ENCODE measurements at regions not wholly inside any gene's neighbourhood (a gene's known extent, or its start where the extent isn't known, plus 50 kb on each side); places are given as distances from the start of the nearest gene placed in this dataset.

DNA sequence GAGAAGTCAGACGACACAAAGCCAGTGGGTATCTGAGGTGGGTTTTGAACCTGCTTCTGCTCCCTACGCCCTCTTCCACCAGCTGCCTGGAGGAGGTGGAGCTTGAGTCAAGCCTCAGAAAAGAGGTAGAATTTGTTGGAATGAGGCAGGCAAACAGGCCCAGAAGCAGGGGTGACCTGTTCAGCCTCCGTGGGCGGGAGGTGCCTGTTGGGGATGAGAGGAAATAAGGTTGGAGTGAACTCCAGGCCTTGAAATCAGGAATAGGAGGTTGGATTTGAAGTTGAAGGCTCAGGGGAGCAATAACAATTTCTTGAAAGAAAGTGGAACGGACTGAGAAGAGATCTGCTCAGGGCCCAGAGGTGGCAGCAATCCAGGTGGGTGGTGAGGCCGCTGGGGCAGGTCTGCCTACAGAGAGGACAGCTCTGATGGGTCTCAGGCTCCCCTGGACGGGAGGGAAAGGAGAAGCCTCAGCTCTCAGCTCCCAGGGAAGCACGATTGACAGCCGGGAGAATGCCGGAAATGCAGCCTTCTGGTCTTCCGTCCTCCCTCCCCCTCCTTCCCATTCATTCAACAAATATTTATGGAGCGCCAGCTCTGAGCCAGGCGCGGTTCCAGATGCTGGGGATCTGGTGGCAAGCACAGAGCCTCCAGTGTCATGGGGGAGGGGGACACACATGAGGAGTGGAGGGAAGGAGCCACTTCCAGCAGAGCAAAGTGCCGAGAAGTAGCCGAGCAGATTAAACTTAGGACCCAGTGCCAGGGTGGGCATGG, 61.9 kb upstream of the CIBAR2 start:
- no peak for DNase-seq (ENCODE audit: low read depth in 3 of 3)

DNA sequence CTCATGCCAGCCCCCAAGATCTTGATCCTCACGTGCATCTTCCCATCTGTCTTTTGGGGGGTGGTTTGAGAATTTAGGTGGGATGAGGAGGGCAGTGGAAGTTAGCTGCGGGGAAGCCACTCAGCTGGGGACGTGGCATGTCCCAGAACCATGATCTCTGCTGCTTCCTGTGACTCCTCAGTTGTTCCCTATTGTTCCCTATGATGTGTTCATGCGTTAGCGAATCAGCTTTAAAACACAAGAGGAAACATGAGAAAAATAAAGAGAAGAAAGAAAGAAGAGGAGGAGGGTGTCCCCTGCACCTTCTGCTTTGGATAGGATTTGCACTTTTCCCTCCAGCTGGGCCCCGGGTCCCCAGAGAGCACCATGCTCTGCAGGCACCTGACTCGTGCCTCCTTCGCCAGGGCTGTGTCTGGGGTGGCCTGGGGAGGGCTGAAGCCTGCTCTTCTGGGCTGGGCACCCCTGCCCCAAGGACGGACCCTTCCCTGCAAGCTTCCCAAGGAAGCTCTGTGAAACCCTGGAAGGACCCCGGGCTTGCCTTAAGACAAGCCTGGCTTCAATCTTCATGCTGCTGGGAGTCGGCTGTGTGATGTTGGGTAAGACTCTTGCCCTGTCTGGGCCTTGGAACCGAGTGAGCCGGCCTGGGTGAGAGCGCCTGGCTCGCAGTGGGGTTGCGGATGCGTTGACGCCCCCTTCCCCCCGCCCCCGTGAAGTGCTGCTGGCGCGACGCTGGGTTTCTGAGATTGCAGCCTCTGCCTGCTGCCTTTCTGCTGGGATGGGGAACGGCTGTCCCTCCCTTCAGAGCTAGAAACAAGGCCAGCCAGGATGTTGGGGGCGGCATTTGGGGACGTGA, 62.8 kb upstream of the CIBAR2 start:
- DNase-seq (ENCODE audit: low read depth in 3 of 3): no peak

DNA sequence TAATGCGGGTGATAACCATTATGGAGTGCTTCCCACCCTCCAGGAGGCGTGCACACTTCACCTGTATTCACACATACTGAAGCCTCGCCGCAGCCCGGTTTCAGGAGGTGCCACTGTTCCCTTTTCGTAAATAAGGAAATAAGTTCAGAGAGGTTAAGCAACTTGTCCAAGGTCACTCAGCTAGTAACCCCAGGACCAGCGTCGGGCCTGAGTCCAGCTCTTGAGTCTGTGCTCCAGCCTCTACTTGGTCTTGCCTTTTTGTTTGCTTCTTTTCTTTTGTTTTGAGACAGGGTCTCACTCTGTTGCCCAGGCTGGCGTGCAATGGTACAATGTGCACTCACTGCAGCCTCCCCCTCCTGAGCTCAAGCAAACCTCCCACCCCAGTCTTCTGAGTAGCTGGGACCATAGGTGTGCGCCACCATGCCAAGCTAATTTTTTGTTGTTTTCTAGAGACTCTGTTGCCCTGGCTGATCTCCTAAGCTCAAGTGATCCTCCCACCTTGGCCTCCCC, 63.5 kb upstream of the CIBAR2 start:
- no peak for DNase-seq (ENCODE audit: low read depth in 3 of 3)

DNA sequence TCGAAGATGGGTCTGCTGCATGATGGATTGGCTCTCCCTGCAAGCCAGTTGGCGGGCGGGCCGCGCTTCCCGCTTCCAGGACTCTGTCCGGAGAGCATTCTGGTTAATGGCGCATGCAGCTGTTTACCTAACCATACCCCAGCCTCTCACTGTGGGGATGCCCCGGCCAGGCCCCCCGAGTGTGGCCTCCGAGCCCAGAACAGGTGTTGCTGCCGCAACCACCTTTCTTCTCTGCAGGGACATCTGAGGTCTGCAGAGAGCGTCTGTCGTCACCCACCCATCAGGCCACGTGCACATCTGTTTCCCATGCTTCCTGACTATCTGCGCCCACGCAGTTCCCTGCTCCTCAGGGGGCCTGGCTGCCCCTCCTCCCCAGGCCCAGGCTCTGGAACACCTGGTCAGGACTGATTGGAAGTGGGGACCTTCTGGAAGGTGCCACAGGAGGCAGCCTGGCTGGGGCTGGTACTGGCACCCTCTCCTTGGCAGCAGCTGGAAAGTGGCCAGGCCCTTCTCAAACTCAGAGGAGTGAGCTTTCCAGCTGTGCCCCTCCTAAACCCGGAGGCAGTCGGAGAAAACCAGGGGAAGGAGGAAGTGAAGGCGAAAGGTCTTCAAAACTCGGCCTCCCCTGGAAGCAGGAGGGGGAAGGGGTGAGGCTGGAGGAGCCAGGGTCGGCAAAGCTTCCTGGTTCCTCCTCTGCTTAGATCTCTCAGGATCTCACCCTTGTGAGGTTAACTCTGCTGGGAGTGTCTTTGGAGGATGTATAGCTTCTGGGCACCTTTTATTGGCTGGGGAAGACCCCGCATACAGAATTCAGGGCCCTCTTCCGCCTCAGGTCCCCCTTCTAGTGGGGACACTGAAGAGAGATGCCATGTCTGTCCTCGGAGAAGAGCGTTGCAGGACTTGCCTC, 64.5 kb upstream of the CIBAR2 start:
- DNase-seq (ENCODE audit: low read depth in 3 of 3): no peak

DNA sequence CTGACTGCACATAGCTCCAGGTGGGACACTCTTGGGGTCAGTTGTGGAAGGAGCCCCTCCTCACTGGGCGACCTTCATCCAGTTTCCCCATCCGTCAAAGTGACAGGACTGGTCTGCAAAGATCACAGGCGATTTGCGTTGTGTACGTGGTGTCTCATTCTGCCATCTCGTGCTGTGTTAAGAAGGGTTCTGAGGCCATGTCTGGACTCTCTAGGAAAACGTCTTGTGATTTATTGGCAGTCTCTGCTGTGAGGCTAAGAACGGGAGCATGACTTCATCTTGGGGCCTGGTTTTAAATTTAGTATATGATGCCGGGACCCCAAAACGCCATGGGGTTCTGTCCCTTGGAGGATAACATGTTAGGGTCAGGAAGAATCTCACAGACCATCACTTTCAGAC, 65.2 kb upstream of the CIBAR2 start:
- DNase-seq (ENCODE audit: low read depth in 3 of 3): no peak

DNA sequence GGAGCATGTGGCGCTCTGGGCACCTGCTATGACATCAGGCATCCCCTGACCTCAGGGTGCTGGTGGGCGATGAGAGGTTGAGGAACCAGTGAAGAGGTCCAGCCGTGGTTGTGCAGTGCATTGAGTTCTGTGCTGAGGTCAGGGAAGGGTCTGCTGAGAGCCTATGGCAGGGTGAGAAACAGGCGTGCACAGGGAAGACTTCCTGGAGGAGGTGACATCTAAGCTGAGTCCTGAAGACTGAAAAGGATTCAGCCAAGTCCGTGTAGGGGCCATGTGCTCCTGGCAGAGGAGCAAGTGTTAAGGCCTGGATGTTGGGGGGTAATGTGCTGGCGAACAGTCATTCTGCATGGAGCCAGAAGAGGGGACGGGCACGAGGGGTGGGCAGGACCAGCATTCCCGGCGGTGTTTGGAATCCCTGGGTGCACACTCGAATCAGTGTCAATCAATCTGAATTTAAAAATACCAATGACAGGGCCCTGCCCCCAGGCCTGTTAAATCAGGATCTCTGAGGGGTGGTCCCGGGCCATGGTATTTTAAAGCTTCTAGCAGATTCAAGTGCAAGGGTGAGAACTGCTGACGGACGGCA, 65.8 kb upstream of the CIBAR2 start:
- no peak for DNase-seq (ENCODE audit: low read depth in 3 of 3)

DNA sequence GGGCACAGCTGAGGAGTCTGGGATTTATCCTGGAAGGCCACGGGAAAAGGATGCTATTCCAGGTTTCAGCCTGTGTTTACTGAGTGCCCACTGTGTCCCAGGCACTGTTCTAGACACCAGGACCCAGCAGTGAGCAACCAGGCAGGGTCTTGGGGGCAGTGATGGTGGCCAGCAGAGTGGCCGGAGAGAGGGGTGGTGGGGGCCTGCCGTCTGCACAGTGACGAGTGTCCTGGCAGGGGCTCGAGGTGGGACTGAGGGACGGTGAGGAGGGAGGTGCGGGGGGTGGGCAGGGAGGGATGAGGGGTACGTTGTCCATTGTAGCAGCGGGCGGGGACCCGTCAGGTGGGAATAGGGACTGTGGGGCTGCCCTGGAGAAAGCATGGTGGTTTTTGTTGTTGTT, 66.3 kb upstream of the CIBAR2 start:
- no peak for DNase-seq (ENCODE audit: low read depth in 3 of 3)

DNA sequence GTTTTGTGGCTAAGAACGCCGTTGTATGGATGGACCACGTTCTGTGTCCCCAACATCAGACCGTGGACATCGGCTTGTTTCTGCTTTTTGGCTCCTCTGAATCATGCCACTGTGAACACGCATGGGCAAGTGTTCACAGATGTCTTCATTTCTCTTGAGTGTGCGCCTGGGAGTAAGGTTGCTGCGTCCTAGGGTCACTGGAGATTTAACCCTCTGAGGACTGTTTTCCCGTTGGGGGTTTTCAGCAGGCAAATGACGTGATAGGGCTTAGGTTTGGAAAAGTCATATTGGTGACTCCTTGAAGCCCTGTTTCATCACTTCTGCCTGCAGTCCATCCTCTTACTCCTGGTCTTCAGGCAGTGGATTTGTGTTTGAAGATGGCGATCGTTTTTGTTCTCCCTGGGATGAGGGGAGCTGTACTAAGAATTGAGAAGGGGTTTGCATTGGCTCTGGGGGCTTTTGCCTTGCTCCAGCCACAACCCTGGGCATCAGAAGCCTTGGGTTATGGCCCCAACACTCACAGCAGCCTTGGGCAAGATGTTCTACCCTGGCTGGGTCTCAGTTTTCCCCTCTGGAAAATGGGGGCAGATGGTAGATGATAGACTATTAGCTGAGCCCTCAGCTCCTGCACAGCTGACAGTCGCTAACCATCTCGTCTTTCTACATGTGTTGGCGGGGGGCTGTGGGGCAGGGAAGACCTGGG, 67.2 kb upstream of the CIBAR2 start:
- no peak for DNase-seq (ENCODE audit: low read depth in 3 of 3)

DNA sequence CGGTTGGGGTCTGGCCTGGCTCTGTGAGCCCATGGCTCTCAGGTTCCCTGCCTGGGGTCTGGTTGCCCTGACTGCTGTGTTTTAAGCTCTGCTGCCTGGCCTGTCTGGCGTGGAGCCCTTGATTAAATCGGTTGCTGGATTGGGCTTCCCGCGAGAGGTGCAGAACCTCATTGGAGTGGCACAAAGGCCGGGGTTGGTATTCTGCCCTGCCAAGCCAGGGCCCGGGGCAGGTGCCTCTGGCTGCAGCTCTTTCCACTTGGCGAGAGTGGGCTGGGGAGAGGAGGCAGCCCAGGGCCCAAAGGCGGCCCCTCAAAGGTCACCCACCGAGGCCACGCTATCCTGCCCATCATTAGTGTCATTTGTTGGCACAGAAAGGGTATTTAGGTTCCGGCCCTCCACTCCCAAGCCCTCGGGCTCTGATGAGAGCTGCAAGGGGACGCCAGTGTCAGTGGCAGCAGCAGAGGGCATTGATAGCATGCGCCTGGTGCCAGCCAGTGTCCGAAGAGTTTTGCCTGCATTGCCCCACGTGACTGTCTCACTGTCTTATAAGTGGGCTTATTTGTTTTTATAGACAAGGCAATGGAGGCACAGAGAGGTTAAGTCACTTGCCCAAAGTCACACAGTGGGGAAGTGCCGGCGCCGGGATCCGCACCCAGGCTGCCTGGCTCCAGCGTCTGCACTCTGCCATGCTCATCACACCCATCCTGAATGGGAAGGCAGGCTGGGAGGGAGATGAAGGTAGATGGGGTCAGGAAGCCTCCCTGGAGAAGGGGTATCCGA, 68.0 kb upstream of the CIBAR2 start:
- DNase-seq (ENCODE audit: low read depth in 3 of 3): no peak

DNA sequence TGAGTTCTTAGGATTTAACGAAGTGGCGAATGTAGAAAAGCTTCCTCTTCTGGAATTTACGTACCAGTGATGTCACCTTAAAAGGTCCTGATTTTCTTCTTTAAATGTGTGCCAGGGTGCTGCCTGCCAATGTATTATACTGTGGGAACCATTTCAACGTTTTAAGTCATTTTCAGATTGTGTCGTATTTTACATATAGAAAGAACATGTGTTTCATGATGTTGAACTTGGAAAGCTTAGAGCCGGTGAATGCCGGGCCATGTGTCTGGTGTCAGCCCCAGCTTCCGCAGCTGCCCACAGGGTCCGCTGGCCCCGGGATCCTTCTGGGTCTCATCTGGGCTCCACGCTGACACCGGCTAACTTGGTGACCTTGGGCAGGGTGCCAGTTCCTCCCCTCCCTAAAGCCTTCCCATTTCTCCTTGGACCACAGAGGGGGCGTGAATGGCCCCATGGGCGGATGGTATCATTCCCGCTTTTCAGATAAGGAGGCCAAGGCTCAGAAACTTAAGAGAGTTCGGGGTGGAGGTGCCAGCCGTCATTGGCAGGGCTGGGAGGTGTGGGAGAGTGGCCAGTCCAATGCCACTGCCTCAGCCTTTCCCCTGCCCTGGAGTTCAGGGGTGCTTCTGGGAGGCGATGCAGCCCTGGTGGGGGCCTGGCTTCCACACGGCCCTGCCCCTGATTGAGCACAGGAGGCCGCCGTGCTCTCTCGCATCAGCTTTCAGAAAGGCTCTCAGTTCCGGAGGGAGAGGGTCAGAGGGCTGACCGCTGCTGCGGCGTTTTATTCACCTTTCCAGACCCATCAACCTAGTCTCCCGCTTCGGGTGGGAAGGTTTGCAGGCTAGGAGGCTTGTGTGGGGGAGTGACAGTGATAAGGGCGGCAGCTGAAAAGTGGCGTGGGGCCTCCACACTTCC, 68.8 kb upstream of the CIBAR2 start:
- DNase-seq (ENCODE audit: low read depth in 3 of 3): no peak

DNA sequence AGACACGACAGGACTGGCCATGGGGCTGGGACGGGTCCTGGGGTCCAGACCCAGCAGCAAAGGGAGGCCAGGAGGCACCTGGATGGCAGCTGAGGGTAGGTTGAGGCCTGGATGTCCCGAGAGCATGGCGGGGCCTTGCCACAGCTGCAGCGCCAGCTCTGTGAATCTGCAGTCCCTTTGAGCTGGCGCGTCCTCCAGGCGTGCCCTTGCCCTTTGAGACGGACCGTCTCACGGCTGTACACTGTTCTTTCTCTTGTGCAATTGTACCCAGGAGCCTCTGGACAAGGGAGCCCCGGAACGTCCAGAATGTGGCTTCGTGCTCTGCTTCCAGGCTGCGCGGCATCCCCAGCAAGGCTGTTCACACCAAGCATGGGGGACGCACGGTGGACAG, 69.5 kb upstream of the CIBAR2 start:
- DNase-seq (ENCODE audit: low read depth in 3 of 3): no peak

DNA sequence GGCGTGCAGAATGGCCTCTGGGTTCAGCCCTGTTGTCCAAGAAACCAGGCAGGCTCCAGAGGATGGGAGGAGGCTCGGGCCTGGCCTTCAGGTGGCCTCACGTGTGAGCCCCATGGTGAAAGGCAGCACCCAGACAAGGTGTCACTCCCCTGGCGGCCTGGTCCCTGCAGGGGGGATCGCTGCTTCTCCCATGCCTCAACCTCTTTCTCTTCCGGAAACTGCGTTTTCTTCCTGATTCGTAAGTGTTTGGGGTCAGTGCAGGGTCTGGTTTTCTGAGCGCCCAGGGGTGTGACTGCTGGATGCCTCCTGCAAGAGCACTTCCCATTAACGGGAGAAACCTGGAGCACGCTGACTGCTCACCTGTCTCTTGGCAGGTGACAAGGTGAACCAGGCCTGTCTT, 70.0 kb upstream of the CIBAR2 start:
- DNase-seq (ENCODE audit: low read depth in 3 of 3): no peak

DNA sequence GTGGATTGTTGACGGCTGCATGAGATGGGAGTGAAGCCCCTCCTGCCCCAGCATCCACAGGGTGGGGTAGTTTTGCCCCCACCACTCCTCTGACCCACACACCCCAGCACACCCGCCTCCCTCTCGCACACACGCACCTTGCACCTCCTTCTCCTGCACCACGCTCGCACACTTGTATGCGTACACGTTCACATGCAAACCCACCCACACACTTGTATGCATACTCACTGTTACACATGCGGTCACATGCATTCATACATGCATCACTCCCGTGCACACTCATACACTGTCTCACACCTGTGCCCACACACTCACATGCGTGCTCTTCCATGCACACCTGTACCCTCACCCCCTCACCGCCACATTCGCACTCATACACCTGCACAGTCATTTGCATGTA, 70.5 kb upstream of the CIBAR2 start:
- DNase-seq (ENCODE audit: low read depth in 3 of 3): no peak

DNA sequence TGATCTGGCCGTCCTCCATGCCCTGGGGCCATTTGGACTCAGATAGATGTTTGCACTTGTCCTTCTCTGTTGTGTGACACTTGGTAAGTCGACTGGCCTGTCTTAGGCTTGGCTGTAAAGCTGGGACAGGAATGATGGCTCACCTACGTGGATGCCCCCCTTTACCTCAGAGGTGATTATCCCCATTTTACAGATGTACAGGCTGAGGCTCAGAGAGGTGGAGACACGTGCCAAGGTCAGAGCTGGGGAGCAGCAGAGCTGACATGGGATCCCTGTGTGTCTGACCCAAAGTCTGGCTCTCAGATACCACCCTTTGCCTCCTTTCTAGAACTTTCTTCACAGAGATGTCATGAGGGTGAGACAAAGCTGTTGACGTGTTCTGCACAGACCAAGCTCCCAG, 71.3 kb upstream of the CIBAR2 start:
- DNase-seq (ENCODE audit: low read depth in 3 of 3): no peak

DNA sequence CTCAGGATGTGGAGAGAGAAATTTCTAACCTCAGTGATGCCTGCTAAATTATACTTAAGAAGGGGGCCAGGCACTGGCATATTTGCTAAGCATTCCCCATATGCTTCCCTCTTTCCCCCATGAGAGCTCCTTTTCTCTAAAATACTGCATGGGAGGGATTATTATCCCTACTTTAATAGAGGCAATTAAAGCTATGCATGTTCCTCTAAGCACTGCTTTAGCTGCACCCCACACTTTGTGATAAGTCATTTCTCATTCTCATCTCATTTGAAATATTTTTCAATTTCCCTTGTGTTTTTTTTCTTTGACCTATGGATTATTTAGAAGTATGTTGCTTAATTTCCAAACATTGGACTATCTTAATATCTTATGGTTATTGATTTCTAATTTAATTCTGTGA, 72.1 kb upstream of the CIBAR2 start:
- DNase-seq (ENCODE audit: low read depth in 3 of 3): no peak

DNA sequence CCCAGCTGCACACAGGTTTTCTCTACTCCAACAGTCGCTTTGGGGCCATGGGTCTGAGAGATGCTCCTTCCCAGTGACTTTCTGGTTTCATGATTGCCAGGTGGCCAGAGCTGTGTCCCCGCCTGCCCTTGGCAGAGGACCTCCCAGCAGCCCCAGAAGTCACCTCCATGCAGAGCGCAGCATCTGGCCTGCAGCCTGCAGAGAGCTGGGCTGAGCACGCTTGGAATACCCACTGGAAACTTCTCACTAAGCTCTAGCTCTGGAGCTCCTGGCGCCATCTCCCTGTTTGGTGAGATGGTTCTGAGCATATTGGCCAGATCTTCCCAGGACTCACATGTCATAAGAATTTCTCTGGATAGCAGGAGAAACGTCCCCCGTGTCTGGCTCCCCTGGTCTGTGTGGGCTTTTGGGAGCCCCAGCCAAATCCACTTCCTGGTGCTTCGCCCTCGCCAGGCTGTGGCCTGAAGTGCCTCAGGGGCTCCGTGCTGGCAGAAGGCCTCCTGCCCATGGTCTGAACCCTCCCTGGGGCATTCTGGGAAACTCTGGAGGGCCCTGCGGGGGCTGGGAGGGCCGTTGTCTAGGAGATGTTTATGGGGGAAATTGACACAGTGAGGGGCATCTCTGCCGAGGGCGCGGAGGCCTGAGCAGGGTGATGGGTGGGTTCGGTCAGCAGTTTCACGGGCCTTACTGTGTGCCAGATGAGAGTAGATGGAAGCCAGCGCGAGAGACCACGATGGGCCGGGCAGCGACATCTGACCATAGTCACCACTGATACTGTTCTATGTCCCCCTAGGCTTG, 73.2 kb upstream of the CIBAR2 start:
- no peak for DNase-seq (ENCODE audit: low read depth in 3 of 3)

DNA sequence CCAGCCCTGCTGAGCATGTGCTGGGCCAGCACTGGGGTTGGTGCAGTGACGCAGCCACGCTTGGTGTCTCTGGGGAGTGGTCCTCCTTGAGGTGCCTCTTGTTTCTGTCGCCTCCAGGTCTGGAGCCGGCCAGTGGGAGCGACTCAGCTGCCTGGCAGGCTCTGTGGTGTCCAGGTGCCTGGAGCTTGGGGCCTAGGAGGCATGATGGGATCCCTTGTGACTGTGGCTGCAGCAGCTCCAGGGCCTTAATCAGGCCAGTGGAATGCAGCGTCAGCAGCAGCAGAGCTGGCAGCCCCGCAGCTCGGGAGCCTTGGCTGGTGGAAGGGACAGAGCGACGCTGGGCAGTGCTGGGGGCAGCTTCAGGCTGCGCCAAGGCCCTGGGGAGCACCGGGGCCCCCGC, 74.7 kb upstream of the CIBAR2 start:
- DNase-seq (ENCODE audit: low read depth in 3 of 3): no peak

DNA sequence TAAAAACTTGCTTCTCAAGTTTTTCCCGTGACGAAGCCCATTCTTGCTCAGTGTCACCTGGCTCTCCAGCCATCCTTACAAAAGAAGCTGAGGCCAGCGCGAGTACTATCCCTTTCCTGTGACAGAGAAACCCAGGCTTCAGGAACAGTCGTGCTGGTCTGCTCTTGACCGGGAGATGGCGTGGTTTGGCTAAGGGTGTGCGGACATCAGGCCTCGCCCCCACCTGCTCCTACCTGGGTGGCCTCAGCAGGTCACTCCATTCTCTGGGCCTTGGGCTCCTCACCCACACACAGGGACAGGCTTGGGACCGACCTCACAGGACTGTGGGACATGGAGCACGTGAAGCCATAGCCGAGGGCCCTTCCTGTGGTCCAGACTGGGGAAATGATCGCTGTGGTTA, 75.2 kb upstream of the CIBAR2 start:
- no peak for DNase-seq (ENCODE audit: low read depth in 3 of 3)

All from stimulated activated CD4-positive, alpha-beta T cell treated with anti-CD3 and anti-CD28 coated beads, TNF-alpha, amount 100 ng/mL, for 4 hours (primary cell).